HG02973 (cell line): ENCODE measurements at regions not wholly inside any gene's neighbourhood (a gene's known extent, or its start where the extent isn't known, plus 50 kb on each side); places are given as distances from the start of the nearest gene placed in this dataset.

Experiments used
- ATAC-seq: cut with Tn5 transposase; IDR thresholded peaks from one replicate; pipeline ENCODE4 v1.9.1; 2021; ENCODE audit warnings: moderate library complexity; ENCODE audit not compliant: unreplicated experiment

DNA sequence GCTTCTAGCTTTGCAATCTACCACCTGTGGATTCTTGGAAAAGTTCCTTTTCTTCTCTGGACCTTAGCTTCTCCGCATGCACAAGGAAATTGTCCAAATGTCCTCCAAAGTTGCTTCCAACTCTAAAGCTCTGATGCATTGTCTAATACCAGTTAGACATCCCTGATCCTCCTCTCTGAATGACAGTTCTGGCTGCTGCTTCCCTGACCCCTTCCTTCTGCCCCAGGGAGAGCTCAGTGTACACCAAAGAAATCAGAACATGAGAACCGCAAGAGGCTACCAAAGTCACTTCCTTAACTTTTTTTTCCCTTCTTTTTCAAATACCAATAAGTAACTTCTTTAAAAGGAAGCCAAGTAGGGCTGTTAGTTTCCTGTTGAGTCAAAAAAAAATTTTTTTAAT lies 79.7 kb upstream of the CES5A start:
- ATAC-seq = no peak

DNA sequence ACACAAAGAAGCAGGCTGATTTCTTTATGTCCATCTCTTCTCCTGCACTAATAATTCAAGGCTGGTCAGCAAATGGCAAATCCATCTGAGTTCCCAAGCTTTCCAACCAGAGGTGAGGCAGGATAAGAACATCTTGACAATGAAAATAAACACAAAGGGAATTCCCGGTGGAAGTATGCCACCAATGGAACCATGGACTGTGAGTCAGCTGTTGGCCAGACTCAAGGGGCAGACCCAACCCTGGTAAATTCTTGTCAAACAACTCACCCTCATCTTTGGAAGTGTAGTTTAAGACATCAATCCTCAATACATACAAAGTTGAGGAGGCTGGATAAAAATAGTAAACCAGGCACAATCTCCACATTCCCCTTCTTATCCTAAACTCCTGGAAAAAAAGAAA lies 74.3 kb upstream of the CES5A start:
- no peak for ATAC-seq

DNA sequence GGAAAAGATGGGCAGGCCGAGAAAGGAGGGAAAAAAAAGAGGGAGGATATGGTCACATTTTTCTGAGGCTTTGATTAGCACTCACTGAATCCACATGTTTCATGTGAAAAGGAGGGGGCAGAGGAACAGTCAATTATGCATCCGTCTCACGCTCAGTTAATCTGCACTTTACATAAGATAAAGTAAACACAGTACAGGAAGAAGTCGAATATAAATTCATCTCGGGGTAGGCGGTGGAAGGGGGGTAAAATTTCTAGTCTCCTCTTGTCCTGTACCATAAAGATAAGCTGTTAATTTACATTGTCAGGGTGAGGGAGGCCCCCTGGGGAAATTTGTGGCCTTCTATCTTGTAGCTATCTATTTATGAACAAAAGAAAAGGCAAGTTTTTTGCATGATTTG lies 73.1 kb upstream of the CES5A start:
- no peak for ATAC-seq

DNA sequence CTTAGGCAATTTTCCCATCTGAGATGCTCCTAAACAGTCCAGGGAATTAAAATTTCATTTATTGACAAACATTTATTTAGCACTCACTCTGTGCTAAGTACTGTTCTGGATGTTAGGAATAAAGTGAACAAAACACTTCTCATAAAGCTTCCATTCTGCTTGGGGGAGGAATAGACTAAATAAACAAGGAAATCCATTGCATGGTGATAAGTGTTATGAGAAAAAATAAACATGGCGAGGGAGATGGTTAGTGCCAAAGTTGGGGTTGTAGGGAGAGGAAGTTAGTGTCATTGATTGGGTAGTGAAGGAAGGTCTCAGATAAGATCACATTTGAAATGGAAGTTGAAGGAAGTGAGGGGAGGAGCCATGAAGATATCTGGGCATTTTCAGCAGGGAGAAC lies 72.2 kb upstream of the CES5A start:
- no peak for ATAC-seq

DNA sequence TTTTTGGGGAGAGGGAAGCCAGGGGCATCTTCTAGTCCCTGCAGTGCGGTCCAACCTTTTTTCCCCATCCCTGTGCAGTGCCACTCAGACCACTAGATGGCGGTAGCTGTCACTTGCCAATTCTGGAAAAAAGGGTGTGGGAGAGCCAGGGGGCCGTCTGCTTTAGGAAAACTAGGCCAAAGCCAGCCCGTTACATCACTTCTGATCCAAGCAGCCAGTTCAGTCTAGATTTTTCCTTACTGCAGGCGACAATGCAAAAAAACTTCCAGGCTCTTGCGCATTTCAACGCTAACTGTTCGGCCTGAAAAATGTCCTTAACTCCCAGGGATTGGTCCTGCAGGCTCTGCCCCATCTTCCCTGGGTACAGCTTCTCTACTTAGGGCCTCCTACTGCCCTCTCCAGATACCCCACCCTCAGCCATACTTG lies 69.2 kb upstream of the CES5A start:
- peak; percentile 58 for ATAC-seq

DNA sequence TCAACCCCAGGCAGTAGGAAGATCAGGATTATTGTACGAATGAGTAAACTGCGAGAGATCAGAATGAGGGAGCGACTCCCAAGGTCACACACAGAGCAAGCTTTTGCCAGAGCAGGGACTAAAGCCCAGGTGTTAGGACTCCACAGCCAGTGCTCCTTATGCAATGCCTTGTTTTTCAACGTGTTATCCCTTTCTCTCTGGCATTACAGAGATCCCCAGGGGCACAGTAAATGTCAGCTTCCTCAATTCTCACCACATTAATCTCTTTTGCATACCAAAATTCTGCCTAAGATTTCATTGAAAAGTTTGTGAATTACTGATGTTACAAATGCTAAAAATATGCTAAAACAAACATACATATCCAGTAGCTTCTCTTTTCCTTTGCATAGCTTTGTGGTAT lies 68.1 kb upstream of the CES5A start:
- no peak for ATAC-seq

DNA sequence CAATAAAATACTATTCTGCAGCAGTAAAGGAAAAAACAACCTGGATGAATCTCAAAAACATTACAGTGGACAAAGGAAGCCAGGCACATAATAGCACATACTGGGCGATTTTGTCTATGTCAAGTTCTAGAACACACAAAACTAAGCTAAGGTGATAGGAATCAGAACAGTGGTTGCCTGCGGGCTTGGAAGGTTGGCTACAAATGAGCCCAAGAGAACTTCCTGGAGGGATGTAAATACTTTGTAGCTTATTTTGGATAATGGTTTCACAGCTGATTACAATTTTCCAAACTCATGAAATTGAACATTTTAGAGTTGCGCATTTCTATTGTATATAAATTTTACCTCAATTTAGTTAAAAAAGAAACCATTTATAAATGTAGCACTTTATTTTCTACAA lies 67.6 kb upstream of the CES5A start:
- no peak for ATAC-seq

DNA sequence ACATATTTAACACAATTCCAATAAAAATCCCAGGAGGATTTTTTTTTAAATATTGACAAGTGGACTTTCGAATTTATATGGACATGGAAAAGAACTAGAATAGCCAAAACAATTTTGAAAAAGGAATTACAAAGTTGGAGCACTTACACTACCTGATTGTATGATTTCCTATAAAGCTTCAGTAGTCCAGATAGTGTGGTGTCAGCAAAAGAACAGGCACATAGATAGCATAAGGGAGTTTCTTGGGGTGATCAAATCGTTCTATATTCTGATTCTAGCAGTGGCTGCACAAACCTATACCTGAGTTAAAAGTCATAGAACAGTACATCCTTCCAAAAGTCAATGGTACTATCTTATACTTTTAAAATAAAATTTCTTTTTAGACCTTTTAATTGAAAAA lies 66.4 kb upstream of the CES5A start:
- no peak for ATAC-seq

DNA sequence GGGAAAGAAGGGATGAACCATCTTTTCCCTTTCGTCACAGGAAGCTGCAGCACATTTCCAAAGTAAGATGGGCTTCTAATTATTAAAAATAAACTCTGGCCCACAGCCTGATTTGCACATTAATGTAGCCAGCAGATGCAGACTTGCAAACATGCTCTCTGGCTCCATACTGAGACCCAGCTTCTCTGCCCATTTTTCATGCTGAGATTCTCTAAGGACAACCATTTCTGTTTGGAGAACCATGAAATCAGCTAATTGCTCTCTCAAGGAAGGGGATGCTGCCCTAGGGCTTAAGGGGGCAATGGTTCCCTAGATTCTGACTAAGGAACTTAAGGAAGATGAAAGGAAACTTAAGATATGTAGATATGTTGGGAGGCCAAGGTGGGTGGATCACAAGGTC lies 63.0 kb upstream of the CES5A start:
- ATAC-seq = no peak

DNA sequence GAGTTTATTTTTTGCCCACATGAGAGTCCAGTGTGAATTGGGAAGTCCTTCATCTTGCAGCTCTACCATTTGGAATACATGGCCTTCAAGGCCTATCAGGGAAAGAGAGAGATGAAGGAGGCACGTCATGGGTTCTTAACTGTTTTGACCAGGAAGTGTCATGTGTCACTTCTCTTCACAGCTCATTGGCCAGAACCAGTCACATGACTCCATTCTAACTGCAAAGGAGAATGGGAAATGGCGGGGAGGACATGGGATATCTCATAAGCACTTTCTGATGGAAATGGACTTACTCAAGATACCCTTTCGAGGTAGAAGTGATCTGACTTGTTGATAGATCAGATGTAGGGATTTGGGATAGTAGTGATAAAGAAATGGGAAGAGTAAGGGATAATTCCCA lies 57.9 kb upstream of the CES5A start:
- ATAC-seq = no peak

DNA sequence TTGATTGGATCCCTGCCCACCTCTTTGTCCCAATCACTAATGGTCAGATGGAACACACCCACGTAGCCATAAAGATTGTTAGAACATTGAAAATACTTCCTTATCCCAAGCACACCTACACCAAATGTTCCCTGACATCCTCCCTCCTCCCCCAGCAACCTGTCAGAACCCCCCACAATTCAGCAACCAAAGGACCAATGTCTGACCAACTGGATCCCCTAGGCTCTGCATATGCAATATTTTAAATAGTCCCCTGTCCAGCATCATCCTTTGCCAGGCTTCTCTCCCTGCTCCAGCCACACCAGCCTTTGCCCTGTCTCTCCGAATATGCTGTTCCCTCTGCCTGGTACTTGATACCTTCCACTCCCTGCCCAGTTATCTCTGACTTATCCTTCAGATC lies 54.9 kb upstream of the CES5A start:
- ATAC-seq = no peak

DNA sequence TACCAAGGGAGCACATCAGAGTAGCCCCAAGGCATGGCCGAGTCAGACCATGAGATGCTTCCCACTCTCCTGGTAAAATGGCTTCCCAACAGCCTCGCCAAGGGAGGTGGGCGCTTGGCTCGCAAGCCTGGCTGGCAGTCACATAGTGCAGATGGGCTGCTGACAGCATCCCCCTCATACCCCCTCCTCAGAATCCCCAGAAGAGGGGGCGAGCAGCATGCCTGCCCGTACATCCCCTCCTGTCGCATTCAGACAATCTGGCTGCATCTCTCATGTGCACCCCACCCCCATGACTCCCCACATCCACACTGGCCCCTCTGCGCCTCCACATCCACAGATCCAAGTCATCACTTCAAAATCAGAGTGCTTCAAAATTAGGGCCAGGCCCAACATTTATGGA lies 54.0 kb upstream of the CES5A start:
- no peak for ATAC-seq

DNA sequence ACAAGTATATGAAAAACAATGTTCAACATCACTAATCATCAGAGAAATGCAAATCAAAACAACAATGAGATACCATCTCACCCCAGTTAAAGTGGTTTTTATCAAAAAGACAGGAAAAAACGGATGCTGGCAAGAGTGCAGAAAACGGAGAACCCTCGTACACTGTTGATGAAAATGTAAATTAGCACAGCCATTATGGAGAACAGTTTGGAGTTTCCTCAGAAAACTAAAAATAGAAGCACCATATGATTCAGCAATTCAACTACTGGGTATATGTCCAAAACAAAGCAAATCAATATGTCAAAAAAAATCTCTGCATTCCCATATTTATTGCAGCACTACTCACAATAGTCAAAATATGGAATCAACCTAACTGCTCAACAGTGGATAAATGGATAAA lies 50.1 kb upstream of the CES5A start:
- no peak for ATAC-seq
